Gastroesophageal sphincter (tissue), 3 donors: ENCODE measurements at regions not wholly inside any gene's neighbourhood (a gene's known extent, or its start where the extent isn't known, plus 50 kb on each side); places are given as distances from the start of the nearest gene placed in this dataset.

Experiments used
- CTCF ChIP-seq, 4 experiments: fragments of 200-600 bp in 2 of 4; fragments of 450-650 bp in 2 of 4; sonication (generic) in 1 of 4; IDR thresholded peaks; one replicate each; pipeline ENCODE4 v1.5.1; 2017 to 2019; ENCODE audit warnings: antibody characterized with exemption in 4 of 4, mild to moderate bottlenecking in 2 of 4, moderate library complexity in 2 of 4
- POLR2A ChIP-seq, 2 donors: fragments of 450-650 bp; IDR thresholded peaks; one replicate each; pipeline ENCODE4 v1.6.1; 2017; ENCODE audit warnings: antibody characterized with exemption in 2 of 2, mild to moderate bottlenecking in 2 of 2, moderate library complexity in 1 of 2
- POLR2AphosphoS5 ChIP-seq: sonication (generic); formaldehyde crosslinking; IDR thresholded peaks from one replicate; pipeline ENCODE4 v1.6.1; 2017; ENCODE audit warnings: antibody characterized with exemption

- no peak for TF ChIP-seq CTCF (IDR thresholded peaks at IDR 0.05)
- TF ChIP-seq POLR2AphosphoS5 = no peak
- TF ChIP-seq POLR2A (IDR thresholded peaks at IDR 0.05) = no peak
These were observed 89.9 kb upstream of the AMOTL1 start for GRCh38 chr11:94678236-94678635.
